Thyroid gland (tissue), 4 donors: ENCODE measurements at regions not wholly inside any gene's neighbourhood (a gene's known extent, or its start where the extent isn't known, plus 50 kb on each side); places are given as distances from the start of the nearest gene placed in this dataset.

Experiments
- CTCF ChIP-seq, 6 experiments: fragments of 200-600 bp in 3 of 6; fragments of 450-650 bp in 3 of 6; sonication (generic) in 3 of 6; IDR thresholded peaks; one replicate each; pipeline ENCODE4 v1.5.1; 2016 to 2019; ENCODE audit warnings: antibody characterized with exemption in 6 of 6, mild to moderate bottlenecking in 2 of 6, inconsistent platforms in 1 of 6, moderate library complexity in 1 of 6
- POLR2A ChIP-seq, 2 donors: fragments of 450-650 bp; IDR thresholded peaks; one replicate each; pipeline ENCODE4 v1.6.1; 2017; ENCODE audit warnings: antibody characterized with exemption in 2 of 2, mild to moderate bottlenecking in 2 of 2, moderate library complexity in 1 of 2

GRCh38 chr4:19416146-19416545 is 835.6 kb upstream of the SLIT2 start:
- TF ChIP-seq CTCF (IDR thresholded peaks at IDR 0.05) (no peak), POLR2A (IDR thresholded peaks at IDR 0.05) (no peak)
